CD14-positive monocyte (primary cell): ENCODE measurements at regions not wholly inside any gene's neighbourhood (a gene's known extent, or its start where the extent isn't known, plus 50 kb on each side); places are given as distances from the start of the nearest gene placed in this dataset.

Experiments
- DNase-seq, 3 donors: peaks; one replicate each; pipeline ENCODE4 v3.0.0-alpha.2; 2011 to 2022
- H2AFZ ChIP-seq: 2 replicates; pipeline ENCODE4 v1.6.0; 2012; ENCODE audit warnings: mild to moderate bottlenecking, low read depth, low read length, inconsistent platforms; ENCODE audit not compliant: insufficient read depth, poor library complexity, severe bottlenecking
- H3K27ac ChIP-seq, 2 donors: 1 replicate in 1 of 2; 2 replicates in 1 of 2; pipeline ENCODE4 v1.5.1; 2012 to 2013; ENCODE audit warnings: low read length in 2 of 2, control low read depth in 1 of 2, inconsistent platforms in 1 of 2, low read depth in 1 of 2, mild to moderate bottlenecking in 1 of 2
- H3K27me3 ChIP-seq, 2 donors: one replicate each; pipeline versions ENCODE4 v1.6.0 to v1.6.1; 2011 to 2013; ENCODE audit warnings: low read length in 2 of 2; ENCODE audit not compliant: control insufficient read depth in 2 of 2, insufficient read depth in 2 of 2
- H3K36me3 ChIP-seq, 2 donors: replicated peaks in 1 of 2; 1 replicate in 1 of 2; 2 replicates in 1 of 2; pipeline versions ENCODE4 v1.5.1 to v1.6.1; 2012 to 2013; ENCODE audit warnings: low read length in 2 of 2, control low read depth in 1 of 2, inconsistent platforms in 1 of 2, mild to moderate bottlenecking in 1 of 2; ENCODE audit not compliant: insufficient read depth in 2 of 2, control insufficient read depth in 1 of 2
- H3K4me1 ChIP-seq, 2 donors: 1 replicate in 1 of 2; 2 replicates in 1 of 2; pipeline versions ENCODE4 v1.5.1 to v1.6.1; 2012 to 2013; ENCODE audit warnings: low read length in 2 of 2, control low read depth in 1 of 2, inconsistent platforms in 1 of 2, mild to moderate bottlenecking in 1 of 2, moderate library complexity in 1 of 2; ENCODE audit not compliant: insufficient read depth in 2 of 2, control insufficient read depth in 1 of 2
- H3K4me2 ChIP-seq: replicated peaks from 2 replicates; pipeline ENCODE3; 2012; ENCODE audit warnings: low read length, moderate library complexity, mild to moderate bottlenecking; ENCODE audit not compliant: poor library complexity, severe bottlenecking; ENCODE audit errors: extremely low read depth
- H3K4me3 ChIP-seq, 3 experiments: fragments of 200-600 bp in 1 of 3; sonication (generic) in 1 of 3; replicated peaks in 1 of 3; 1 replicate in 2 of 3; 2 replicates in 1 of 3; pipeline ENCODE4 v1.5.1; 2011 to 2013; ENCODE audit warnings: low read length in 3 of 3, mild to moderate bottlenecking in 3 of 3, control low read depth in 2 of 3, low read depth in 2 of 3, inconsistent platforms in 1 of 3, moderate library complexity in 1 of 3
- H3K79me2 ChIP-seq: 2 replicates; pipeline ENCODE4 v1.6.0; 2012; ENCODE audit warnings: mild to moderate bottlenecking, control low read depth, inconsistent platforms, low read length, moderate library complexity; ENCODE audit not compliant: insufficient read depth
- H3K9ac ChIP-seq: 2 replicates; pipeline ENCODE4 v1.6.0; 2017; ENCODE audit warnings: low read length, mild to moderate bottlenecking; ENCODE audit not compliant: insufficient read depth, poor library complexity, severe bottlenecking
- H3K9me3 ChIP-seq, 2 donors: replicated peaks in 1 of 2; 1 replicate in 1 of 2; 2 replicates in 1 of 2; pipeline versions ENCODE4 v1.5.1 to v1.6.1; 2012 to 2013; ENCODE audit warnings: low read length in 2 of 2, control low read depth in 1 of 2; ENCODE audit not compliant: control insufficient read depth in 1 of 2, insufficient read depth in 1 of 2
- H4K20me1 ChIP-seq: 2 replicates; pipeline ENCODE4 v1.6.0; 2012; ENCODE audit warnings: mild to moderate bottlenecking, low read length, control low read depth, moderate library complexity; ENCODE audit not compliant: insufficient read depth
- H3K27ac Mint-ChIP-seq, 7 donors: one replicate each; pipeline ENCODE4 v1.8.0; 2020; ENCODE audit warnings: mild to moderate bottlenecking in 7 of 7, mixed read lengths in 7 of 7, moderate library complexity in 6 of 7, inconsistent platforms in 2 of 7
- H3K27me3 Mint-ChIP-seq, 3 donors: one replicate each; pipeline ENCODE4 v1.8.0; 2021 to 2022; ENCODE audit warnings: low read depth in 3 of 3, mild to moderate bottlenecking in 3 of 3, mixed read lengths in 3 of 3, moderate library complexity in 3 of 3, inconsistent platforms in 1 of 3
- H3K36me3 Mint-ChIP-seq, 2 donors: one replicate each; pipeline ENCODE4 v1.8.0; 2020; ENCODE audit warnings: mixed read lengths in 2 of 2, inconsistent platforms in 1 of 2, mild to moderate bottlenecking in 1 of 2
- H3K4me1 Mint-ChIP-seq: one replicate; pipeline ENCODE4 v1.8.0; 2020; ENCODE audit warnings: mild to moderate bottlenecking, mixed read lengths
- H3K4me3 Mint-ChIP-seq, 2 donors: one replicate each; pipeline ENCODE4 v1.8.0; 2020; ENCODE audit warnings: mild to moderate bottlenecking in 2 of 2, mixed read lengths in 2 of 2, moderate library complexity in 1 of 2
- H3K9me3 Mint-ChIP-seq, 7 donors: one replicate each; pipeline ENCODE4 v1.8.0; 2020 to 2022; ENCODE audit warnings: mixed read lengths in 7 of 7, mild to moderate bottlenecking in 6 of 7, moderate library complexity in 6 of 7, inconsistent platforms in 2 of 7
- WGBS: methylation state at CpG from one replicate; pipeline ENCODE4 v1.1.5; 2013; ENCODE audit warnings: missing lambda C conversion rate; ENCODE audit not compliant: insufficient coverage; 5-methylcytosine and 5-hydroxymethylcytosine counted together
- intact Hi-C, 2 donors: fragments of 100-400 bp; cut with micrococcal nuclease; formaldehyde crosslinking; loops; one replicate each; pipeline versions ENCODE4 v1.15.0 to v1.15.1; 2023
- TF ChIP-seq, protein P1 (sequence below): fragments of 200-600 bp; IDR thresholded peaks from one replicate; pipeline ENCODE4 v1.8.0; 2022; ENCODE audit warnings: antibody characterized with exemption, mild to moderate bottlenecking

DNA sequence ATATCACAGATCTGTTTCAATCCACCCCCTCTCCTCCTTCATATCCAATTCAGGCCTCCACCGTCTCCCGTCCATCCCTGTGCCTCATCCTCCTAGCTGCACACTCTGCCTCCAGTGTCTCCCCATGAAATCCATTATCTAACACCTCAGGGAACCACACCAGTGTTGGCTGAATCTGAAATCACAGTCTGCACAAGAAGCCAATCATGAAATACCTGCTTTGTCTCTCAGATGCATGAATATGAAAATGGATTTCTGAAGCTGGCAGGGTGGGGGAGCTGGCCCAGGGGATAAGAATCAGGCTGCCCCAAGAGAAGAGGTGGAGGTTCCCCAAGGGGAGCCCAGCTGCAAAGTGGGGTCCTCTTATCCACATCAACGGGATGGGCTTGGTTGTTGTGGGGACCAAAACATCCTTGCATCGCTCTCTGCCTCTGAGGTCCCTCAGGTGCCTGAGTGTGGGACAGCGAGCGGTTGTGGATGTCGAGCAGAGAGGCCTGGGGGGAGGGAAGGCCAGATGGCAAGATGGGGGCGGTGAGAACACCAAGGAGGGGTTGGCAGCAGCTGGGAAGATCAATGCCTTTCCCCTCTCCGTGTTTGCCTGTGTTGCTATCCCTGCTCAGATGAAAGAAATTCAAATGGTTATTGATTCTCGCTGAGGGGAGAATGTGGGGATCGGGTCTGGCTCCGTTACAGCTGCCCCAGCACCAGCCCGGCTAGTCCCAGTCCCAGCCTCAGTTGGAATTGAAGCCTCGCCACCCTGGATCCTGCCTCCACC is 237.3 kb upstream of the POU3F1 start:
- Histone ChIP-seq H2AFZ (no peak overlapping the region), H3K27me3 (peaks cover 0 to 6% of the 10 kb centered on the region in 2 donors), H3K9me3 (peaks cover 8 to 10% of the 10 kb centered on the region in 2 donors), H3K27ac (no peak overlapping the region), H3K9ac (no peak overlapping the region), H3K4me1 (no peaks in the 10 kb centered on the region), H4K20me1 (no peaks in the 10 kb centered on the region), H3K4me3 (no peak overlapping the region), H3K4me2 (no peak overlapping the region), H3K36me3 (no peaks in the 10 kb centered on the region), H3K79me2 (no peaks in the 10 kb centered on the region)
- Mint-ChIP-seq H3K4me3 (no peak overlapping the region), H3K4me1 (no peaks in the 10 kb centered on the region), H3K36me3 (no peaks in the 10 kb centered on the region), H3K27me3 (peaks cover 6 to 23% (median 21%) of the 10 kb centered on the region in 3 donors), H3K27ac (no peak overlapping the region), H3K9me3 (peaks cover 8 to 16% (median 9%) of the 10 kb centered on the region in 7 donors)
- DNase-seq = no peak
- intact Hi-C loops = no loop called here
- 61% methylated on average over 8 of the region's 14 CpGs for WGBS
- TF ChIP-seq, protein P1, sequence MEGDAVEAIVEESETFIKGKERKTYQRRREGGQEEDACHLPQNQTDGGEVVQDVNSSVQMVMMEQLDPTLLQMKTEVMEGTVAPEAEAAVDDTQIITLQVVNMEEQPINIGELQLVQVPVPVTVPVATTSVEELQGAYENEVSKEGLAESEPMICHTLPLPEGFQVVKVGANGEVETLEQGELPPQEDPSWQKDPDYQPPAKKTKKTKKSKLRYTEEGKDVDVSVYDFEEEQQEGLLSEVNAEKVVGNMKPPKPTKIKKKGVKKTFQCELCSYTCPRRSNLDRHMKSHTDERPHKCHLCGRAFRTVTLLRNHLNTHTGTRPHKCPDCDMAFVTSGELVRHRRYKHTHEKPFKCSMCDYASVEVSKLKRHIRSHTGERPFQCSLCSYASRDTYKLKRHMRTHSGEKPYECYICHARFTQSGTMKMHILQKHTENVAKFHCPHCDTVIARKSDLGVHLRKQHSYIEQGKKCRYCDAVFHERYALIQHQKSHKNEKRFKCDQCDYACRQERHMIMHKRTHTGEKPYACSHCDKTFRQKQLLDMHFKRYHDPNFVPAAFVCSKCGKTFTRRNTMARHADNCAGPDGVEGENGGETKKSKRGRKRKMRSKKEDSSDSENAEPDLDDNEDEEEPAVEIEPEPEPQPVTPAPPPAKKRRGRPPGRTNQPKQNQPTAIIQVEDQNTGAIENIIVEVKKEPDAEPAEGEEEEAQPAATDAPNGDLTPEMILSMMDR = no peak

DNA sequence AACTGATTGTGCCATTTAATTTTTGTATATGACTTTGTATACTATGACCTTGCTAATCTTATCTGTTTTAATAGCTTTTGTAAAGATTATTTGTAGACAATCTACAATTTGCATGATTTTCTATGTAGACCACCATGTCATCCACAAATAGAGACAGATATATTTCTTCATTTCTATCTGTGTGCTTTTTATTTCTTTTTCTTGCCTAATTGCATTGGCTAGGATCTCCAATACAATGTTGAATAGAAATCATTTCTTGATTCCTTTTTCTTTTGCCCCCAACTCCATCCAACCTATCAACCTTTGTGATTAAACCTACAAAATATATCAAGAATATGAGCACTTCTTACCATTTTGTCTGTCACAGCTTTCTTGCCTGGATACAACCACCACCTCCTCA is 232.6 kb upstream of the POU3F1 start:
- no peak overlapping the region for H2AFZ ChIP-seq
- no peak for DNase-seq
- no peak overlapping the region for H3K9ac ChIP-seq
- TF ChIP-seq, protein P1 = no peak
- peaks cover 0 to 2% of the 10 kb centered on the region in 2 donors for H3K27me3 ChIP-seq
- peaks cover 9 to 15% of the 10 kb centered on the region in 2 donors for H3K9me3 ChIP-seq
- Mint-ChIP-seq H3K4me3 (no peak overlapping the region), H3K4me1 (no peaks in the 10 kb centered on the region), H3K27ac (no peak overlapping the region), H3K27me3 (peaks cover 5 to 17% (median 12%) of the 10 kb centered on the region in 3 donors), H3K36me3 (no peaks in the 10 kb centered on the region), H3K9me3 (peaks cover 14 to 23% (median 18%) of the 10 kb centered on the region in 7 donors)
- no peaks in the 10 kb centered on the region for H4K20me1 ChIP-seq
- H3K4me2 ChIP-seq = no peak overlapping the region
- H3K4me3 ChIP-seq = no peak overlapping the region
- H3K36me3 ChIP-seq = no peaks in the 10 kb centered on the region
- no peaks in the 10 kb centered on the region for H3K4me1 ChIP-seq
- intact Hi-C loops = no loop called here
- no peak overlapping the region for H3K27ac ChIP-seq
- H3K79me2 ChIP-seq = no peaks in the 10 kb centered on the region
